GM21723 (cell line): ENCODE measurements at regions not wholly inside any gene's neighbourhood (a gene's known extent, or its start where the extent isn't known, plus 50 kb on each side); places are given as distances from the start of the nearest gene placed in this dataset.

Experiments used
- ATAC-seq: cut with Tn5 transposase; IDR thresholded peaks from one replicate; pipeline ENCODE4 v1.9.1; 2021; ENCODE audit warnings: mild to moderate bottlenecking, moderate library complexity; ENCODE audit not compliant: unreplicated experiment

DNA sequence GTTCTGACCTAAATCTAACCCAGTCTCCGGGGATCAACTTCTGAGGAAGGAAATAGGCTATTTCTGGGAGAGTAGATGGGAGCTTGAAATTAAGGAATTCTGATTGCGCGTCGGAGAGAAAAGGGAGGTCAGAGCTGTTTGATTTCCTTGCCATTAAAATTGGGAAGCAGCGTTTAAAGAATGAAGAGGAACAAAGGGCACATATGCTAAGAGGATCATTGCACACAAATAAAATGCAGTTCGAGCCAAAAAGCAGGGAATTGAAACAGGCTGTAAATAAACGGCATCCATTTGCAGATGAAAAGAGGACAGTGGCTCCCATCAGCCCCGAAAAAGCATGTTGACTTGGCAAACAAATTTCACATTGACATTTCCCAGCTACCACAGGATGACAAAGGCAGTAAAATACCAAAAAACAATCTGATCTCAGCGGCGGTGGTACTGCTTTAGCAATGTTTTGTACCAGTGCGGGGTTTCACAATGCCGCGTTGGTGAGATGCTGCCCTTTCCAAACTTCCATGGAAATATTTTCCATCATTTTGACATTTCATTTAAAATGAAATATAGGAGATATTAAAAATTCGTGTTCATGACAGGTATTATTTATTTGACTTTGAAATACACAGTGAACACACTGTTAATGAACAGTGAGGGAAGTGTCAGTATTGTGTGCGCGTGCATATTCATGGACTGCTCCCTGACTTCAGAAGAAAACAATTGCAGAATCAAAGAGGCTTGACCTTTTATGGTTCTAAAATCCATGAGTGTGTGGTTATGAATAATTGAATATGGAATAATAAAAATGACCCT lies 108.8 kb downstream of the SQOR start:
- ATAC-seq, result no peak

DNA sequence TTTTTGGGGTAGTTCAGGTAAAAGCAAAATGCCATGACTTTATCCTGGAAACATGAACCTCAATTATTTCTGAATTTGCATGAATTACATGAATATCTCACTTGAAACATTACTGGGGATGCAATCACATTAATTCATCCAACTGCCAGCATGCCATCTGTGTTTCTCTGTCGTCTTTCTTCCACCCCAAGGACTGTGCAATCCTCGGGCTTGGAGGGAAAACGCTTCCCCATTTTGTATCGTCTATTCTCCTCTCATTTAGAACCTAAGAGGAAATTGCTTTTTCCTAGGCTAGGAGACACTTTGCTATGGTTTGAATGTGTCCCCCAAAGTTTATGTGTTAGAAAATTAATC lies 109.4 kb downstream of the SQOR start:
- no peak for ATAC-seq

DNA sequence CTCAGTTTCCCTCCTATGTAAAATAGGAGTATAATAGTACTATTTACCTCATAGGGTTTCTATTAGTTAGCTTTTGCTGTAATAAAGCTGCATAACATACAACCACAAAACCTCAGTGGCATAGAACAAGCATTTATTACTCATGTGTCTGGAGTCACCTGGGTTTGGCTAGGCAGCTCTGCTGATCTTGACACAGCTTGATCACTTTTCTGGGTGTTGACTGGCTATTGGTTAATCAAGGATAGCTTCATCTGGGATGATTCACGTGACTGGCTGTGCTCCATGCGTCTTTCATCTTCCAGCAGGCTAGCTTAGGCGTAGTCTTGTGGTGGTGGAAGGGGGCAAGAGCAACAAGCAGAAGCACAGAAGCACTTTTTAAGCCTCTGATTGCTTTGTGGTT lies 112.6 kb downstream of the SQOR start:
- ATAC-seq, result no peak

- no peak for ATAC-seq
These were observed 116.8 kb downstream of the SQOR start for GRCh38 chr15:45751629-45752028.

- ATAC-seq, result no peak
These were observed 125.1 kb downstream of the SQOR start for GRCh38 chr15:45759936-45760335.

- no peak for ATAC-seq
These were observed 127.9 kb downstream of the SQOR start for GRCh38 chr15:45762726-45763125.

- ATAC-seq, result no peak
These were observed 128.5 kb downstream of the SQOR start for GRCh38 chr15:45763170-45763869.

DNA sequence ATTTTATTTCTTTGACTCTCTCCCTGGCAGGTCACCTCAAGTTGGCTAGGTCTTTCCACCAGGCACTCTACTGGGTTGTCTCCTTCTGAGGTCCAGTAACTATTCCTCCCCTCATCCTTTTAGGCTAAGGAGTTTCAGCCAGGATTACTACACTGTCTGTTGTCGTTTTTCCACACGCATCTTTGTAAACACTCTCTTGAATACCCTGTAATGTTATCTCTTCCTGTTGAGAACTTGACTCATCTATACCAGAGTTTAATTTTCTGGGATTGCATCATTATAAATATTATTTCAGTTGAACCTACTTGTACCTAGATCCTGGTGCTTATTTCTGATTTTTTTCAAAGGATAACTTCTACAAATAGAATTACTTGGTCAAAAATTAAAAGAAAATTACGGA lies 138.3 kb downstream of the SQOR start:
- no peak for ATAC-seq

DNA sequence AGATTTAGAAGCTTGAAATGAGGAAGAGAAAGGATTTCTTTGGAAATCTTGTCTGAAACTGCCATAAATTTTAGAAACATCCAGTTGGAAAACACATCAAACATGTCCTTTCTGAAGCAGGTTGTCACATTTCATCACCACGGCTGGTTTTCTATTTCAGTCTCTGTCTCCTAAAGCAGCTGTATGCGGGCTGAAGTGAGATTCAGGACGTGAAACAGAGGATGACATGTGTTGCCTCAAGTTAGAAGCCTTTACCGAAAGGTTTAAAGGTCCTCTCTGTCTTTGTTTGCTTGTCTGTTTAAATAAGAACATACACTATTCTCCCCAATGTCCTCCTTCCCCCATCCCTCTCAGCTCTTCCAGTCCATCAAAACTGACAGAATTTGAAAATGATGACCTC lies 141.9 kb downstream of the SQOR start:
- no peak for ATAC-seq

DNA sequence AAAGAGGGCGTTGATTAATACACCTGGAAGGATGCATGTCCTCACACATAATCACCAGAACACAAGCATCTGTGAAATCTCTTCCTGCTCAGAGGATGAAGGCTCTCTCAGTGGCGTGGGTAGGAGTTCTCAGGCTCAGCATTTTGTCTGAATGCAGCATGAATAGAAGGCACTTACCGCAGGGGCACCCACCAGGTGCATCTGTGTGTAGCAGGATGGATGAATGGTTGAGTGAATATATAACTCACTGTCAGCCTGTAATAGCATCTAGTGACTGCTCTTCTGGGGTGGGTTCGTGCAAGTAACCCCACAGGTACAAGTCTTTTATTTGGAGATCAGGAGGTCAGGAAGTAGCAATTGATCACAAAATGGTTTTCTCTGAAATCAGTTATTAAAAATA lies 143.0 kb downstream of the SQOR start:
- ATAC-seq, result no peak

DNA sequence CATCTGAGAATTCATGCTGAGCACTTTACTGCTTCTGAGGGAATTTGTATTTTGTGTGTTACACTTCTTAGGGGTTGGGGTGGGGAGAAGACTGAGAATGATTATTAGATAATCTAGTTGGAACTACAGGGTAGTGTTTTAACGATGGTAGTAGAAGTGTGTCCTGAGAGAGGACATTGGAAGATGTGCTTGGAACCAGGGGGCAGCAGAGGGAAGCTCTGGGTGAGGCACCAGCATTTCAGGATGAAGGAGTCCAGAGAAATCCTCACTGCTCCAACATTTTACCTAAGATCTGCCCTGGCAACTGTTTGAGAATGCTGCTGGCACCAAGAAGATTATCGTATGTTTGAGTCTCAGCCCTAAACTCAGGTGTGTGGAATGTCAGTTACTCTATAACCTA lies 145.5 kb downstream of the SQOR start:
- no peak for ATAC-seq

GRCh38 chr15:45784656-45785055 lies 149.8 kb downstream of the SQOR start:
- ATAC-seq, result no peak

DNA sequence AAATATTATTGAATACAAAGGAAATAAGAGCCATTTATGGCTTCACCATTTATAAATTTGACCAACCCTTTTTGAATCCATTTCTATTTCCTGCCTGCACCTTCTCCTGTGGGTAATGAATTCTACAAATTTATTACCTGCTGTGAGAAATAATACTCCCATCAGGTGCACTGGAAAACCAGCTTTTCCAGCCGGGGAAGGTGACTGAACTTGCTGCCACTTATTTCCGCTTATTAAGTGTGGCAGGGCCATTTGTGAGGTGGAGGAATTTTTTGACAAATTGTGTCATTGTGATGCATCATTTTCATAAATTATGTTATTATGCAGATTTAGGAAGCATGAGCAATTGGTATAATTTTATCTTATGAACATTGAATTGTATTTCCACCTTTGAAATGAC lies 151.1 kb downstream of the SQOR start:
- ATAC-seq, result no peak

DNA sequence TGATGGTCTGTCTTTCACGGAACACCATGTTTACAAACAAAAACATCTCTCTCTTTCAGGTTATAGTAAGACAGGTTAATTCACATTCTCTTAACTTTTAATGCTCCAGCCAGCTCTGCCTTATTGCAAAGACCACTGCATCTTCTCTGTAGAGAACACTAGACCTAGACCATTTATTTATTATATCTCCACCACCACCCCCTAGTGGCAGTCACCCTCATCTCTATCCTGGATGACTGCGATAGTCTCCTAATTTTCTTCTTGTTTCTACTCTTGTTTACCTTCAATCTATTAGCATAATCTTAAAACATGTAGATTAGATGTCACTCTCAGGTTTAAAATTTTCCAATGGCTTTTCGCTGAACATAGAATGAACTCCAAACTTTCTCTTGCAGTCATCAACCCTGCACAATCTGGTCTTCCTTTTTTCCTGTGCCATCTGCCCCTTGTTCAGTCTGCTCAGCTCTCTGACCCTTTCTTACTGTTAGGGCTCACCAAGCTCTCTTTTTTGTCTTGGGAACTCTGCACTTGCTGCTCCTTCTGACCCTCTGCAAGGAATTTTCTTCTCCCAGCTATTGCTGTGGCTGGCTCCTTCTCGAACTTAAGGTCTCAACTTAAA lies 155.6 kb downstream of the SQOR start:
- ATAC-seq, result peak; percentile 73

DNA sequence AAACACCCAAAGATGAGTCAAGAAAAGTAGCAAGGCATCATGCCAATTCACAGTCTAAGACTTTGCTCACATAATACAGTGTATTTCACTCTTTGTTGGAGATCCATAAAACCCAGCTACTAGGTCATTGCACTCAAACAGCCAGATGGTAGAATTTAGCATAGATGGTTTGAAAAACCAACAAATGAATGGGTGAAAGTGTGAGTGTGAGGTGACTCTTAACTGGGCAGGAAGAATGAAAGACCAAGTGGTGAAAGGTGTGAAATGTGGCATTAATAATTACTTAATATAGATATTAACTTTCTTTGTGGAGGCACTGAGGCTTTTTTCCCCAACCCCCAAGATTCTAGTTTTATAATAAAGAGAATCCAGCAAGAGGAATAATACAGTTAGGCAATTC lies 159.5 kb downstream of the SQOR start:
- ATAC-seq, result no peak

DNA sequence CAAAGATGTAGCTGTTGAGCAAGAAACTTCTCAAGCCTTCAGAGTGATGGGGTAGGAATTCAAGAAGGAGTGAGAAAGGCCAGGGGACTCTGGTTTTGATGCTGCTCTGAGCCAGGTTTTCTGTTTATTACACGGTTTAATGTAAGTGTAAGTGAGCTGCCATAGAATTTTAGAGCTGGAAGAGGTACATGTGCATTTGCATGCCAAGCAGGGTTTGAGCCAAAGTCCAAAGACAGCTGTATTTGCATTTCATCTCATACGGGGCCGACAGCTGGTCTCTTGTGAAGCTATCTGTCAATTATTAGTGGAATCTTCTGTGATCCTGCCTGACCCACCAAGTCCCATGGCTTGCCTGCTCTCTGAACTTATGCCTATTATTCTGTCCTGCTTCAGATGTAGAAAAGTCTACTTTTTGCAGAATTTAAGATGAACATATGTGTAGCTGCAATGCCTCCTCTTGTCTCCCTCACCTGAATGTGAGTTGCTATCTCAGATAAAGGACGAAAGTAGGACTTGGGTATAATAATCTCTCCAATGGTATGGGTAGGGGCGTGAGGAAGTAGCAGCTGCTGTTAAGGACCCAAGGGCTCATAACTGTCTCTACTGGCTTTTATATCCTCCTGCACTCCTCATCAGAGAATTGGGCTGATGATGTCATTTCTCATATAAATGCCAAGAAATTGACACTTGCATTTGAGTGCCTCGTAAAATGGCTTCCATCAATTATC lies 160.0 kb downstream of the SQOR start:
- ATAC-seq, result no peak

- ATAC-seq, result no peak
These were observed 160.7 kb downstream of the SQOR start for GRCh38 chr15:45795440-45796069.

- no peak for ATAC-seq
These were observed 161.6 kb downstream of the SQOR start for GRCh38 chr15:45796433-45796832.

DNA sequence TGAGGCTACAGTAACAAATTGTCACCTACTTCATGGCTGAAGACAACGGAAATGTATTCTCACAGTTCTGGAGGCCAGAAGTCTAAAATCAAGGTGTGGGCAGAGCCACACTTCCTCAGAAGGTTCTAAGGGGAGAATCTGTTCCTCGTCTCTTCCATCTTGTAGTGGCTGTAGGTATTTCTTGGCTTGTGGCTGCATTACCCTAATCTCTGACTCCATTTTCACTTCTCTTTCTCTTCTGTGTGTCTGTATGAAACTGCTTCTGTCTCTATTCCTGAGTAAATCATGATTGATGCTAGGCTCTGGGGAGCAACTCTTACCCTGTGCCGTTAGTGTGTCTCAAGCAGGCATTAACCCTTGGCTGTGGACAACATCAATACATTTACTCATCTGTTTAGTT lies 164.7 kb downstream of the SQOR start:
- ATAC-seq, result peak; percentile 75

DNA sequence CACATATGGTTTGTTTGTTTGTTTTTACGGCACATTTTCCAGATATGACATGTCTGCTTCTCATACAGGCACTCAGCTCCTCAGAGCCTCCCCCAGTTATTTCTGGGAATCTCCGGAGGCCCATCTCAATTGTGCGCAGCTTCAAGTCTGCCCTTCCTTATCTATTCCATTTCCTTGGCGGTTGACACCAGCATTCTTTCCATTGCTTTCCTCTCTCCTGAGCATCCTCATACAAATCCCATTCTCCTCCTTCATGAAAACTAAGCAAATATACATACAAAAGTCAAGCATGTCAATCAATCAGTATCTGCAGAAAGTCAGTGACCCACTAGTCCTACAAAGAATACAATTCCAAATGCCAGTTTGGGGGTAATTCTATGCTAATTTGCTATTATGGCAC lies 166.7 kb downstream of the SQOR start:
- ATAC-seq, result no peak

DNA sequence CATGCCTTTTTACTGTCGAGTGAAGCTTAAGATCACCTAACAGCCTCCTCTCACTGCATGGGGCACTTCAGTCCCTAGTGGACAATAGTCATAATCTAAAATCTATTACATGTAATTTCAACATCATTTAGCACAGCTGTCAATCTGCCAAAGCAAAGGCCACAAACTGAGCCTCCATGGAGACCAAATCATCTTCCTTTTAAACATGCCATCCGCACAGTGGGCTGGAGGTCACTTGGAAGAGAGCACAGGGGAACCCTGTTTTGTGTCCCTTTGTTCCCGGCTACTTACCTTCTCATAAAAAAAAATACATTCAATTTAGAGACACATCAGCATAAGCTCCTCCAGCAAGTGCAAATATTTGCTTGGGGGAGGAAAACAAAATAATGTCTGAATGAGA lies 167.3 kb downstream of the SQOR start:
- ATAC-seq, result no peak
